A549 (cell line): ENCODE measurements at regions not wholly inside any gene's neighbourhood (a gene's known extent, or its start where the extent isn't known, plus 50 kb on each side); places are given as distances from the start of the nearest gene placed in this dataset.

Source experiments
- ATAC-seq, 2 experiments: fragments of 200-7000 bp in 1 of 2; fragments of >200 bp in 1 of 2; cut with Nextera tagmentation in 1 of 2; cut with Tn5 transposase in 1 of 2; 3 replicates each; pipeline versions ENCODE4 v1.8.0 to v1.9.1; 2018 to 2020; ENCODE audit warnings: mild to moderate bottlenecking in 1 of 2, moderate library complexity in 1 of 2
- CTCF ChIA-PET: fragments of 300-600 bp; sonication (Branson Sonifier 250); formaldehyde crosslinking; extraction: SDS; loops from one replicate; lab custom pipeline; 2021; ENCODE audit warnings: antibody characterized with exemption, inconsistent platforms; lab: Yijun Ruan, JAX
- POLR2A ChIA-PET: fragments of 350-600 bp; formaldehyde crosslinking; extraction: SDS; loops from one replicate; lab custom pipeline; 2021; ENCODE audit warnings: antibody characterized with exemption, inconsistent platforms; lab: Yijun Ruan, JAX
- DNase-seq, 2 experiments: peaks; one replicate each; pipeline versions ENCODE4 v3.0.0 to v3.0.0-alpha.2; 2011 to 2016; ENCODE audit warnings: low read depth in 1 of 2, low spot score in 1 of 2
- FAIRE-seq: peaks from 2 replicates; lab custom pipeline; 2011; peaks lifted over from hg19 to GRCh38; lab: Jason Lieb, UNC
- H3K27ac ChIP-seq, 2 experiments: fragments of >200 bp; sonication (Bioruptor Twin); formaldehyde crosslinking; 3 replicates each; pipeline ENCODE4 v1.5.1; 2016 to 2017
- H3K4me1 ChIP-seq: fragments of >200 bp; sonication (Bioruptor Twin); formaldehyde crosslinking; 3 replicates; pipeline ENCODE4 v1.6.1; 2016
- H3K4me2 ChIP-seq: fragments of >200 bp; sonication (Bioruptor Twin); formaldehyde crosslinking; 3 replicates; pipeline ENCODE4 v1.6.1; 2016
- H3K4me3 ChIP-seq: fragments of >200 bp; sonication (Bioruptor Twin); formaldehyde crosslinking; 3 replicates; pipeline ENCODE4 v1.5.1; 2016
- H3K9me3 ChIP-seq: fragments of >200 bp; sonication (Bioruptor Twin); formaldehyde crosslinking; 3 replicates; pipeline ENCODE4 v1.6.1; 2016
- CBX2 ChIP-seq: fragments of 200-600 bp; sonication (generic); IDR thresholded peaks from 2 replicates; pipeline ENCODE4 v1.6.1; 2016; ENCODE audit warnings: low read depth, mild to moderate bottlenecking, borderline replicate concordance
- CBX8 ChIP-seq: fragments of 200-600 bp; sonication (generic); IDR thresholded peaks from 2 replicates; pipeline ENCODE4 v1.6.1; 2016
- CHD2 ChIP-seq: fragments of 150-350 bp; IDR thresholded peaks from 2 replicates; pipeline ENCODE4 v1.6.1; 2014; ENCODE audit warnings: low read length; ENCODE audit not compliant: partially characterized antibody
- CTCF ChIP-seq: fragments of >200 bp; sonication (Bioruptor Twin); formaldehyde crosslinking; IDR thresholded peaks from 3 replicates; pipeline ENCODE4 v1.5.1; 2016
- E2F6 ChIP-seq: IDR thresholded peaks from 2 replicates; pipeline ENCODE4 v1.6.1; 2012; ENCODE audit warnings: low read depth, borderline replicate concordance
- EHF ChIP-seq: fragments of 250-450 bp; sonication (Bioruptor Pico); IDR thresholded peaks from 2 replicates; pipeline ENCODE4 v1.5.0; 2020; ENCODE audit warnings: mild to moderate bottlenecking
- ESRRA ChIP-seq: fragments of 150-350 bp; IDR thresholded peaks from 2 replicates; pipeline ENCODE4 v1.6.1; 2014; ENCODE audit warnings: mild to moderate bottlenecking, low read length, borderline replicate concordance
- FOSB ChIP-seq: fragments of 250-450 bp; sonication (Bioruptor Pico); IDR thresholded peaks from 2 replicates; pipeline ENCODE4 v1.5.0; 2020; ENCODE audit warnings: mild to moderate bottlenecking, moderate library complexity
- FOSL2 ChIP-seq, 2 experiments: fragments of 450-650 bp in 1 of 2; fragments of >200 bp in 1 of 2; sonication (Bioruptor Twin) in 1 of 2; formaldehyde crosslinking; IDR thresholded peaks; 2 replicates each; pipeline versions ENCODE4 v1.5.0 to v1.6.1; 2016 to 2020; ENCODE audit warnings: mild to moderate bottlenecking in 1 of 2, moderate library complexity in 1 of 2
- FOXS1 ChIP-seq: fragments of 250-450 bp; sonication (Bioruptor Pico); IDR thresholded peaks from 2 replicates; pipeline ENCODE4 v1.5.0; 2020; ENCODE audit warnings: mild to moderate bottlenecking, moderate library complexity
- GATA3 ChIP-seq: IDR thresholded peaks from 2 replicates; pipeline ENCODE4 v1.6.1; 2012; ENCODE audit warnings: borderline replicate concordance
- HEYL ChIP-seq: fragments of 250-450 bp; sonication (Bioruptor Pico); IDR thresholded peaks from 2 replicates; pipeline ENCODE4 v1.8.0; 2021; ENCODE audit warnings: mild to moderate bottlenecking, moderate library complexity
- HMGXB4 ChIP-seq: fragments of 250-450 bp; sonication (Bioruptor Pico); IDR thresholded peaks from 2 replicates; pipeline ENCODE4 v1.5.0; 2021; ENCODE audit warnings: mild to moderate bottlenecking, moderate library complexity, borderline replicate concordance
- JUN ChIP-seq, 2 experiments: fragments of >200 bp; sonication (Bioruptor Twin); formaldehyde crosslinking; IDR thresholded peaks; 2 replicates in 1 of 2; 3 replicates in 1 of 2; pipeline ENCODE4 v1.6.1; 2016 to 2017
- KDM1A ChIP-seq: fragments of 200-600 bp; sonication (generic); IDR thresholded peaks from 2 replicates; pipeline ENCODE4 v1.6.1; 2016; ENCODE audit warnings: low read depth, mild to moderate bottlenecking
- MAX ChIP-seq: IDR thresholded peaks from 2 replicates; pipeline ENCODE4 v1.6.1; 2012
- MAZ ChIP-seq: fragments of 150-350 bp; IDR thresholded peaks from 2 replicates; pipeline ENCODE4 v1.6.1; 2014; ENCODE audit warnings: antibody characterized with exemption, low read depth, low read length, borderline replicate concordance
- MYC ChIP-seq: IDR thresholded peaks from 2 replicates; pipeline ENCODE4 v1.6.1; 2012; ENCODE audit warnings: mild to moderate bottlenecking, inconsistent platforms, low read length, improper control_type of control experiment, borderline replicate concordance
- NPAS2 ChIP-seq: fragments of 250-450 bp; sonication (Bioruptor Pico); IDR thresholded peaks from 2 replicates; pipeline ENCODE4 v1.8.0; 2022; ENCODE audit warnings: mild to moderate bottlenecking, moderate library complexity, borderline replicate concordance
- POLR2A ChIP-seq: IDR thresholded peaks from 2 replicates; pipeline ENCODE4 v1.6.1; 2012; ENCODE audit warnings: mild to moderate bottlenecking, low read length
- POLR2AphosphoS2 ChIP-seq: conservative IDR thresholded peaks from 2 replicates; pipeline ENCODE4 v1.6.1; 2012; ENCODE audit warnings: low read length, improper control_type of control experiment, inconsistent platforms
- RAD21 ChIP-seq, 2 experiments: fragments of >200 bp in 1 of 2; sonication (Bioruptor Twin) in 1 of 2; formaldehyde crosslinking in 1 of 2; IDR thresholded peaks in 1 of 2; conservative IDR thresholded peaks in 1 of 2; 2 replicates in 1 of 2; 3 replicates in 1 of 2; pipeline ENCODE4 v1.6.1; 2012 to 2018; ENCODE audit warnings: inconsistent platforms in 1 of 2
- RARB ChIP-seq: fragments of 250-450 bp; sonication (Bioruptor Pico); IDR thresholded peaks from 2 replicates; pipeline ENCODE4 v1.8.0; 2021; ENCODE audit warnings: mild to moderate bottlenecking, moderate library complexity
- RCOR1 ChIP-seq: fragments of 150-350 bp; IDR thresholded peaks from 2 replicates; pipeline ENCODE4 v1.6.1; 2014; ENCODE audit warnings: antibody characterized with exemption, low read length, low read depth
- TFCP2L1 ChIP-seq: fragments of 250-450 bp; sonication (Bioruptor Pico); IDR thresholded peaks from 2 replicates; pipeline ENCODE4 v1.5.0; 2021; ENCODE audit warnings: mild to moderate bottlenecking
- ZSCAN20 ChIP-seq: fragments of 250-450 bp; sonication (Bioruptor Pico); IDR thresholded peaks from 2 replicates; pipeline ENCODE4 v1.8.0; 2022; ENCODE audit warnings: mild to moderate bottlenecking, moderate library complexity
- WGBS: methylation state at CpG from one replicate; pipeline ENCODE4 v1.1.6; 2017; ENCODE audit errors: missing lambda C conversion rate; 5-methylcytosine and 5-hydroxymethylcytosine counted together

- no peak for ATAC-seq
- H3K27ac ChIP-seq = no peak overlapping the region
- ChIA-PET CTCF (no interaction called here), POLR2A (no interaction called here)
- H3K4me3 ChIP-seq = no peak overlapping the region
- H3K9me3 ChIP-seq = no peaks in the 10 kb centered on the region
- WGBS = 78% methylated on average over 2 of the region's 2 CpGs
- no peak for FAIRE-seq
- peaks cover 15% of the 10 kb centered on the region for H3K4me1 ChIP-seq
- H3K4me2 ChIP-seq = no peak overlapping the region
- DNase-seq = peak in 1 of 2 experiments; percentile 10
- TF ChIP-seq POLR2AphosphoS2 = no peak
- TF ChIP-seq CBX8 = no peak
- TF ChIP-seq KDM1A = no peak
- TF ChIP-seq CBX2 = no peak
- TF ChIP-seq RCOR1 = no peak
- TF ChIP-seq POLR2A = no peak
- TF ChIP-seq RAD21 (conservative IDR thresholded peaks at IDR 0.05 in 1 of 2, IDR thresholded peaks at IDR 0.05 in 1 of 2) = no peak
These were observed 353.7 kb downstream of the METTL15 start for GRCh38 chr11:28461846-28462245.

- Histone ChIP-seq H3K4me1 (peaks cover 15% of the 10 kb centered on the region), H3K27ac (no peak overlapping the region), H3K4me2 (no peak overlapping the region)
- 62% methylated on average over 1 of the region's 1 CpG for WGBS
- POLR2A ChIA-PET = no interaction called here
- FAIRE-seq = no peak
- no peak for TF ChIP-seq CTCF
- no peak for TF ChIP-seq EHF (CRISPR knock-in tag)
- TF ChIP-seq HMGXB4 (CRISPR knock-in tag) = no peak
- no peak for TF ChIP-seq NPAS2 (CRISPR knock-in tag)
- no peak for TF ChIP-seq JUN (IDR thresholded peaks at IDR 0.05)
- TF ChIP-seq MYC = no peak
- TF ChIP-seq E2F6 = no peak
- TF ChIP-seq CBX2 = no peak
- no peak for TF ChIP-seq FOSB (CRISPR knock-in tag)
- no peak for TF ChIP-seq RARB
- no peak for TF ChIP-seq MAZ
- TF ChIP-seq FOXS1 (CRISPR knock-in tag) = no peak
- TF ChIP-seq, all 56 proteins: peak for 0
- Histone ChIP-seq H3K9me3 (no peaks in the 10 kb centered on the region), H3K4me3 (no peak overlapping the region)
- CTCF ChIA-PET = no interaction called here
- DNase-seq (no peak), ATAC-seq (no peak)
These were observed 353.1 kb downstream of the METTL15 start for GRCh38 chr11:28461338-28461737.

- DNase-seq (no peak), FAIRE-seq (no peak), ATAC-seq (no peak)
- no peaks in the 10 kb centered on the region for H3K9me3 ChIP-seq
- H3K27ac ChIP-seq = no peak overlapping the region
- H3K4me2 ChIP-seq = no peak overlapping the region
- POLR2A ChIA-PET = no interaction called here
- no peak overlapping the region for H3K4me3 ChIP-seq
- peaks cover 15% of the 10 kb centered on the region for H3K4me1 ChIP-seq
- CTCF ChIA-PET = no interaction called here
- TF ChIP-seq TFCP2L1 (no peak), CHD2 (no peak), MAX (no peak), FOSL2 (IDR thresholded peaks at IDR 0.05) (no peak), FOSL2 (CRISPR knock-in tag; IDR thresholded peaks at IDR 0.05) (no peak), HEYL (CRISPR knock-in tag) (no peak), HMGXB4 (CRISPR knock-in tag) (no peak), ESRRA (no peak), ZSCAN20 (CRISPR knock-in tag) (no peak), GATA3 (no peak), JUN (IDR thresholded peaks at IDR 0.05) (no peak), E2F6 (no peak)
These were observed 352.2 kb downstream of the METTL15 start for GRCh38 chr11:28460348-28460747.
